GM12891 (cell line): ENCODE measurements at regions not wholly inside any gene's neighbourhood (a gene's known extent, or its start where the extent isn't known, plus 50 kb on each side); places are given as distances from the start of the nearest gene placed in this dataset.

Experiments used
- DNase-seq: peaks from one replicate; pipeline ENCODE4 v3.0.0; 2011; ENCODE audit warnings: low spot score; ENCODE audit not compliant: insufficient read length
- FAIRE-seq: peaks from 2 replicates; lab custom pipeline; 2011; peaks lifted over from hg19 to GRCh38; lab: Jason Lieb, UNC
- PAX5 ChIP-seq: IDR thresholded peaks from 2 replicates; pipeline ENCODE4 v1.6.1; 2011; ENCODE audit warnings: low read length, moderate library complexity, mild to moderate bottlenecking; ENCODE audit not compliant: insufficient read depth, severe bottlenecking
- POLR2A ChIP-seq: IDR thresholded peaks from 2 replicates; pipeline ENCODE4 v1.6.1; 2011; ENCODE audit warnings: low read depth, low read length, control low read depth
- POLR2AphosphoS5 ChIP-seq: IDR thresholded peaks from 2 replicates; pipeline ENCODE4 v1.6.1; 2011; ENCODE audit warnings: low read depth, low read length, control low read depth
- POU2F2 ChIP-seq: IDR thresholded peaks from 2 replicates; pipeline ENCODE4 v1.6.1; 2011; ENCODE audit warnings: low read depth, mild to moderate bottlenecking, control low read depth, low read length, moderate library complexity
- SPI1 ChIP-seq: IDR thresholded peaks from 2 replicates; pipeline ENCODE4 v1.6.1; 2011; ENCODE audit warnings: low read depth, low read length, control low read depth
- TAF1 ChIP-seq: IDR thresholded peaks from 2 replicates; pipeline ENCODE4 v1.6.1; 2011; ENCODE audit warnings: low read depth, low read length, control low read depth

DNA sequence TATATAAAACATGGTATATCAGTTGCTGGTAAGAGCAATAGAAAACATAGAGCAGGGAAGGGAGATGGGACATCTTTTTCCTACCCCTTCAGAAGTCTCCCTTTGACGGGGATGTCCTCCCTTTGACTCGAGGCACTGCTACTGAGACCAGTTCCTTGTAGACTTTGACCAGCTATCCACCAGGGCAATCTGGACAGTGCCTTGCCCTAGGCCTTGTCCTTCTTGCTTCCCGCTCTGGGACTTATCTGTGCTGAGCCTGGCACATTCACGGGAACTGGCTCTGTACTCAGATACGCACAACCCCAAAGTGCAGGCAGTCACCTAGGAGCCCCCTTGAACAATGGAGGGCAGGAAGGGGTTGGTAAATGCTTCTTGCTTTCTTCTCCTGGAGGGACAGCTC is 116.6 kb upstream of the ANKH start:
- FAIRE-seq (no peak), DNase-seq (no peak)
- TF ChIP-seq POLR2AphosphoS5 (no peak), TAF1 (no peak), PAX5 (no peak), SPI1 (no peak), POU2F2 (no peak), POLR2A (no peak)

DNA sequence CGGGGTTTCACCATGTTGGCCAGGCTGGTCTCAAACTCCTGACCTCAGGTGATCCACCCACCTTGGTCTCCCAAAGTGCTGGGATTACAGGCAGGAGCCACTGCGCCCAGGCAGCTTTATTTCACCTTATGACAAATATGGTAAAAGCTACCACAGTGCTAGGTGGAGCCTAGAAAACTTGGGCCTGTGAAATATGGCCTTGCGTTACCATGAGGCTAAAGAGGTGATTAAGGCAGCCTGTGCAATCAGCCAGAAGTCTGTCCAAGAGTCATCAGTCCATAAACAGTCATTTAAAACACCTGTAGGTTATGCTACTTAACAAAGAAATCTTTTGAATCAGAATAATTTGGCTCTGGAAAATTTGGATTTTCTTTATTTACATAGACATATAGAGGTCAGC is 114.8 kb upstream of the ANKH start:
- TF ChIP-seq TAF1 = no peak
- no peak for TF ChIP-seq PAX5
- TF ChIP-seq POLR2AphosphoS5 = no peak
- no peak for TF ChIP-seq POU2F2
- no peak for TF ChIP-seq POLR2A
- no peak for TF ChIP-seq SPI1
- FAIRE-seq (no peak), DNase-seq (no peak)

DNA sequence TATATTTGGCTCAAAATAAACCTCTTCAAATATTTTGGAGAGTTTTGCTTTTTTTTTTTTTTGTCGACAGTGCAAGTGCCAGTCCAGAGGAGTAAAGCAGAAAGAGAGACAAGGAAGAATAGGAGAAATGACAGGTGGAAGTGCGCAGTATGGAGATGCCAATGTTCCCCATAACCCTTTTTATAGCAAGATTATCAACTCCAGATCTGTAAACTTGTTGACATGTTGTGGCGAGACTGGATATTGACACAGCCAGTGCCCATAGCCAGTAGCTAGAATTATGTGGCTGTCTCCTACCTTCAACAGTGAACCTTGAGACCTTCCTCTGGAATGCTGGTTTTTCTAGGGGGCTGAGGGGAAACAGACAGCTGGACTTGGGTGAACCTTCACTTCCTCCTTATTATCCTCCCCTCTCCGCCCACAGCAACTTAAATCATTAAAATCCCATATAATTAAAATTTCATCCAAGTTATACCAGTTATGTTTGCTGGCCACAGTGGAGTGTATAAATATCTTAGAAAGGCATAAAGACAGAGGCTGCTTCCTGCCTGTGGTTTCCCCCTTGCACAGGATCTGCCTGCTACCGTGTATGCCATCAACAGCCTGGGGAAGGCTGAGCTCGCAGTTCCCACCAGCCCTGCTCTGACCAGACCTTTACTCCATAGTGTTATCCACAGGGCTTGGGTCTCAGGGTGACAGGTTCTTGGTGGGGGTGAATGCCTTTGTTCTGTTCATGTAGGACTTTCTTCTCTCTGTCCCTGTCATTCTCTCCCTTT is 112.3 kb upstream of the ANKH start:
- TF ChIP-seq TAF1 (no peak), POLR2AphosphoS5 (no peak), SPI1 (no peak), PAX5 (no peak), POLR2A (no peak), POU2F2 (no peak)
- FAIRE-seq = no peak

DNA sequence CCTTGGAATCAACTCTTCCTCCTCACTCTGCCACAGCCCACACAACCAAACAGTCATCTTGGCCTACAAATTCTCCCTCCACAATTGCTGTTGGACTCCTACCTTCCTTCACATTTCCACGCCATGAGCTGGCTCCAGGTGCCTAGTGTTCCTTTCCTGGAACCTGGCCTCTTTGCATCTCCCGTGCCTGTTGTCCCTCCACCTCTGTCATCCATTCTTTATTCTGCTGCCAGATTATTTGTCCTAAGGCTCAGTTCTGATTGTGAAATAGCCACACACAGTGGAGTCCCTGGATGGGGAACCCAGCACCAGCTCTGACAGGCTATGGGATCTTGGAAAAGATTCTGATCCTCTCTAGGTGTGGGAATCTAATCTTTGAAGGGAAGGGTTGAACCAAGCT is 109.1 kb upstream of the ANKH start:
- DNase-seq (no peak), FAIRE-seq (no peak)
- TF ChIP-seq POU2F2 = no peak
- TF ChIP-seq POLR2A = no peak
- no peak for TF ChIP-seq POLR2AphosphoS5
- TF ChIP-seq TAF1 = no peak

More for the DNA sequence above, 112.3 kb upstream of the ANKH start:
- no peak for DNase-seq

DNA sequence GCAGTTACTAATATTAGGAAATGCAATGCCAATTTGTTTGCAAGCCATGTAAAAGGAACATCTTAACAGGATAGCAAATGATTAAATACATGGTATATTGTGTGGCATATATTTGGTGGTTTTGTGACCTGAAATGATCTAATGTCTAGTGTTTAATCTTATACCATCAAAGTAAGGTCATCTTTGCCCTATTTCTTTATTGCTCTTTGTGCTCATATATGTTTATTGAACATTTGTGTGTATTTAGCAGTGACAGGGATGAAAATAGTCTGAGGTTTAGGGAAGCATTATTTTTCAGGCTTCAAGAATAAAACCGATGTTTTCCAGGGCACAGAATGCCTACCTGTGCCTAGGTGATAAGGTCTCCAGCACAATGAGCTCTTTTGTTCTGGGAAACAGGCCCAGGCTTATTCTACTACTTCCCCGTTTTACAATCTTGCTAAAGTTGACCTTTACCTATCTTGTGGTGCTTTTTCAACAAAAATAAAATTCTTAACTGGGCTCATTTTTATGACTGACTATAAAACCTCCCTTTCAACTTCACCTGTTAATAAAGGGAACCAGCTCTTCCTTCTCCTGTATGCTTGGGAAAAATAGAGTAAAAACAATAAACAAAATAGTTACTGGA is 105.6 kb upstream of the ANKH start:
- DNase-seq (no peak), FAIRE-seq (no peak)
- no peak for TF ChIP-seq POLR2A
- no peak for TF ChIP-seq TAF1
- no peak for TF ChIP-seq POLR2AphosphoS5
- no peak for TF ChIP-seq SPI1
- no peak for TF ChIP-seq PAX5
- TF ChIP-seq POU2F2 = no peak

DNA sequence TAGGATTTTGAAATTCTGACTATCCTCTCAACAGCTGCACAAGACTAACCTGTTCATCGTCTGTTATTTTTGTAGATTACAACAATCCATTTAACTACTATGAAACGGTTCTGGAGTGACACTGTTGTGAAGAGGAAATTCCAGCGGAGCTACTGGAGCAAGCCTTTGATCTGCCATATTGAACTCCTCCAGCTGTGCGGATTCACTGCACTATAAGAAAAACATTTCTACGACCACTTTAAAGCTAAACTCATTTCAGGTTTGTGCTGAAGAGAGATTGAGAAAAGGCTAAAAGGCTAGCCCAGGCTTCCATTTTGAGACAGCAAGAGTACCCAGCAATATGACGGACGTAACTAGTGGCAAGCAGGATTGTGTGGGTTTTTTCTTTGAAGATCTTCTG is 104.9 kb upstream of the ANKH start:
- TF ChIP-seq POLR2A = no peak
- TF ChIP-seq PAX5 = no peak
- TF ChIP-seq TAF1 = no peak
- TF ChIP-seq SPI1 = no peak
- TF ChIP-seq POU2F2 = no peak
- TF ChIP-seq POLR2AphosphoS5 = no peak

DNA sequence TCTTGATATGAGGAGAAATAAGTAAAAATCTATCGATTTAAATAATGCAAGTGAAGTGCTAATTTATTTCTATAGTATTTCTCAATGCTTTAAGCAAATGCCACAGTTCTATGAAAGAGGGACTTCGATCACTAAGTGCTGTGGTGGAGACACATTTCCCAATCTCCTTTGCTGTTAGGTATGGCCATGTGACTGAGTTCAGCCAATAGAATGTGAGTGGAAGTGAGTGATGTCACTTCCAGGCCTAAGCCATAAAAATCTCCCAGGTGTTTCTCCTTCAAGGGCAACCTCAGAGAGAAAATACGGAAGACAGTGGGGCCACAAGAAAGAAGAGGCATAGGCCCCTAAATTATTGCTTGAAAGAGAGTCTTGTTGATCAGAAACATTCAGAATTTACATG is 100.3 kb upstream of the ANKH start:
- no peak for TF ChIP-seq SPI1
- TF ChIP-seq POLR2A = no peak
- no peak for TF ChIP-seq TAF1
- DNase-seq (no peak), FAIRE-seq (no peak)

More for the DNA sequence above, 104.9 kb upstream of the ANKH start:
- FAIRE-seq = no peak
- DNase-seq = no peak

DNA sequence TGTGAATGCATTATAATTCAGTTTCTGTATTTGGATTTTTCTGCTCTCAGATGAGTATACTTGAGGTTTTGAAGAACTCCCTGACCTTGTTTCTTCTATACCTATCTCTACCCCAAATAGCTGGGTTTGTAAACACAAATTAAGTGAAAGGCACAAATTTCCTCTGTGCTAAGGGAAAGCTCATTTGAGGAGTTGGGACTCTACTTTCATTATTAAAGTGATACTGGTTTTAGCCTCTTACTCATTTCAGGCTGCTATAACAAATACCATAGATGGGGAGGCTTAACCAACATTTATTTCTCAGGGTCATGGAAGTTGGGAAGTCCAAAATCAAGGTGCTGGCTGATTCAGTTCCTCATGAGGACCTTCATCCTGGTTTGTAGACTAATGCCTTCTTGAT is 97.2 kb upstream of the ANKH start:
- no peak for DNase-seq
- FAIRE-seq = no peak
- TF ChIP-seq TAF1 (no peak), PAX5 (no peak), POU2F2 (no peak)

DNA sequence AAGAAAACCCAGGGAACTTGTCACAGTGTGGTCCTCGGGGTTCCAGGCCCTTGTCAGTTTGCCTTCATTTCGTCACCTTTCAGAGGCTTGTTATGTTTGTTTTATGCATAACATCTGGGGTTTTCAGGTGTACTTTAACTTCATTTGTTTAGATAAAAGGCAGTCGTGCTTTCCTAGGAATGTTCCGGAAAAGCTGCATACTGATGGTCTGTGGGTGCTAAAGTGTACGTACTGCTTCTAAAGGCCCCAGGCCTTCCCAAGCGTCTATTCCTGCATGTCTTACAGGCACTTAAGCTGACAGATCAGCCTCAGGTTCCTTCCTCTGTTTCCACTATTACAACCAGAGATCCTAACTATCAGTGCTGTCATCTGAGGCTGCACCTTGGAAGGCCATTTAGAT is 95.6 kb upstream of the ANKH start:
- no peak for FAIRE-seq
- no peak for TF ChIP-seq POLR2A
- TF ChIP-seq SPI1 = no peak
- TF ChIP-seq POU2F2 = no peak
- no peak for DNase-seq

DNA sequence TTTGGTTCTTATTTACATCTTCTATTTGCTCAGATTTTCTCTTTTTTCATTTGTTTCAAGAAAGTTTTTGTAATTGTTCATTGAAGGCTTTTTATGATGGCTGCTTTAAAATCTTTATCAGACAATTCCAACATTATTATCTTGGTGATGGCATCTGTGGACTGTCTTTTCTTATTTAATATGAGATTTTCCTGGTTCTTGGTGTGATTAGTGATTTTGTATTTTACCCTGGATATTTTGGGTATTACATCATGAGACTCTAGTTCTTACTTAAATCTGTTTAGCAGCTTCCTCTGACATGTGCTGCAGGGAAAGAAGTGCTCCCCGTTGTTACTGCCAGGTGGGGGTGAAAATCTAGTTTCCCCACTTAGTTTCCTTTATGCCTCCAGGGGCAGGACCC is 94.2 kb upstream of the ANKH start:
- FAIRE-seq (no peak), DNase-seq (no peak)
- TF ChIP-seq TAF1 (no peak), SPI1 (no peak), PAX5 (no peak), POLR2A (no peak), POLR2AphosphoS5 (no peak), POU2F2 (no peak)
